ENCODE measurements at regions not wholly inside any gene's neighbourhood (a gene's known extent, or its start where the extent isn't known, plus 50 kb on each side); places are given as distances from the start of the nearest gene placed in this dataset.

- no peak for TF ChIP-seq CTCF (IDR thresholded peaks at IDR 0.05)
- no peak for TF ChIP-seq EZH2 (IDR thresholded peaks at IDR 0.05)
Observed at GRCh38 chr2:111535404-111535803, 348.6 kb downstream of the ANAPC1 start.

Measured in neural progenitor cell (in vitro differentiated cells).